Suprapubic skin (tissue), 4 donors: ENCODE measurements at regions not wholly inside any gene's neighbourhood (a gene's known extent, or its start where the extent isn't known, plus 50 kb on each side); places are given as distances from the start of the nearest gene placed in this dataset.
A peak's percentile ranks its signal among the peaks of the same experiment; 100 is the strongest.
"Not testable (repeated sequence)": the region's sequence is repeated elsewhere in the genome, so short reads cannot be mapped to it uniquely, and the experiment has no call there.

Experiments used
- DNase-seq, 2 donors: peaks; one replicate each; pipeline ENCODE4 v3.0.0-alpha.2; 2019; ENCODE audit warnings: low spot score in 2 of 2
- H3K27ac ChIP-seq: fragments of 200-600 bp; sonication (generic); one replicate; pipeline ENCODE4 v1.5.1; 2019
- H3K27me3 ChIP-seq: fragments of 200-600 bp; sonication (generic); one replicate; pipeline ENCODE4 v1.5.1; 2019
- H3K36me3 ChIP-seq: fragments of 200-600 bp; sonication (generic); one replicate; pipeline ENCODE4 v1.5.1; 2019
- H3K4me1 ChIP-seq: fragments of 200-600 bp; sonication (generic); one replicate; pipeline ENCODE4 v1.5.1; 2019
- H3K4me3 ChIP-seq: fragments of 200-600 bp; sonication (generic); one replicate; pipeline ENCODE4 v1.5.1; 2019; ENCODE audit warnings: mild to moderate bottlenecking
- H3K9me3 ChIP-seq: fragments of 200-600 bp; sonication (generic); one replicate; pipeline ENCODE4 v1.5.1; 2019
- CTCF ChIP-seq, 2 donors: fragments of 200-600 bp in 1 of 2; fragments of 450-650 bp in 1 of 2; sonication (generic) in 1 of 2; IDR thresholded peaks; one replicate each; pipeline ENCODE4 v1.5.1; 2016 to 2019; ENCODE audit warnings: antibody characterized with exemption in 2 of 2, mild to moderate bottlenecking in 1 of 2, moderate library complexity in 1 of 2
- EP300 ChIP-seq: sonication (generic); formaldehyde crosslinking; IDR thresholded peaks from one replicate; pipeline ENCODE4 v1.6.1; 2017; ENCODE audit warnings: antibody characterized with exemption
- POLR2A ChIP-seq, 2 donors: fragments of 450-650 bp; IDR thresholded peaks; one replicate each; pipeline ENCODE4 v1.6.1; 2017; ENCODE audit warnings: antibody characterized with exemption in 2 of 2, mild to moderate bottlenecking in 2 of 2, moderate library complexity in 2 of 2
- POLR2AphosphoS5 ChIP-seq, 3 donors: sonication (generic); formaldehyde crosslinking; IDR thresholded peaks; one replicate each; pipeline ENCODE4 v1.6.1; 2017; ENCODE audit warnings: antibody characterized with exemption in 3 of 3
- WGBS: methylation state at CpG from one replicate; pipeline ENCODE4 v1.1.5; 2018; 5-methylcytosine and 5-hydroxymethylcytosine counted together

- TF ChIP-seq POLR2A (IDR thresholded peaks at IDR 0.05): no peak
- no peak for TF ChIP-seq EP300
- no peak for TF ChIP-seq CTCF (IDR thresholded peaks at IDR 0.05)
- no peak for TF ChIP-seq POLR2AphosphoS5 (IDR thresholded peaks at IDR 0.05)
- WGBS: no CpG with 5 or more reads among the region's 1 CpG
- no peak overlapping the region for H3K4me3 ChIP-seq
Measured at GRCh38 chr12:17015501-17015900, 409.5 kb upstream of the LMO3 start.

GRCh38 chr12:17007442-17008040, 401.6 kb upstream of the LMO3 start:
- DNase-seq: peak in 1 of 2 donors; percentile 48
- not testable (repeated sequence) for H3K4me3 ChIP-seq, H3K27me3 ChIP-seq, H3K4me1 ChIP-seq, H3K36me3 ChIP-seq, H3K27ac ChIP-seq, H3K9me3 ChIP-seq
- WGBS: 96% methylated on average over 19 of the region's 43 CpGs

More at GRCh38 chr12:17015501-17015900, 409.5 kb upstream of the LMO3 start:
- DNase-seq: no peak
- Histone ChIP-seq H3K27ac (no peak overlapping the region), H3K27me3 (no peaks in the 10 kb centered on the region), H3K36me3 (no peaks in the 10 kb centered on the region), H3K4me1 (no peaks in the 10 kb centered on the region), H3K9me3 (no peaks in the 10 kb centered on the region)

GRCh38 chr12:16998538-16998937, 392.6 kb upstream of the LMO3 start:
- H3K27me3 ChIP-seq, DNase-seq, H3K36me3 ChIP-seq, H3K27ac ChIP-seq, H3K4me3 ChIP-seq, H3K9me3 ChIP-seq, H3K4me1 ChIP-seq: not testable (repeated sequence)
- WGBS: 98% methylated on average over 8 of the region's 14 CpGs

- 82% methylated on average over 3 of the region's 3 CpGs for WGBS
- Histone ChIP-seq H3K9me3 (peaks cover 3% of the 10 kb centered on the region), H3K27me3 (no peaks in the 10 kb centered on the region), H3K4me3 (no peak overlapping the region), H3K27ac (no peak overlapping the region), H3K4me1 (no peaks in the 10 kb centered on the region), H3K36me3 (no peaks in the 10 kb centered on the region)
- no peak for TF ChIP-seq CTCF (IDR thresholded peaks at IDR 0.05)
- no peak for TF ChIP-seq POLR2AphosphoS5 (IDR thresholded peaks at IDR 0.05)
- no peak for TF ChIP-seq POLR2A (IDR thresholded peaks at IDR 0.05)
- TF ChIP-seq EP300: no peak
- no peak for DNase-seq
Measured at GRCh38 chr12:16984484-16984883, 378.5 kb upstream of the LMO3 start.

GRCh38 chr12:16972923-16973770, 367.2 kb upstream of the LMO3 start:
- DNase-seq: no peak
- Histone ChIP-seq H3K27ac (no peak overlapping the region), H3K27me3 (no peaks in the 10 kb centered on the region), H3K36me3 (no peaks in the 10 kb centered on the region), H3K4me3 (no peak overlapping the region), H3K4me1 (no peaks in the 10 kb centered on the region), H3K9me3 (no peaks in the 10 kb centered on the region)
- 78% methylated on average over 5 of the region's 5 CpGs for WGBS
- TF ChIP-seq POLR2AphosphoS5 (IDR thresholded peaks at IDR 0.05) (no peak), POLR2A (IDR thresholded peaks at IDR 0.05) (no peak), CTCF (IDR thresholded peaks at IDR 0.05) (no peak), EP300 (no peak)

- Histone ChIP-seq H3K36me3 (no peaks in the 10 kb centered on the region), H3K27ac (no peak overlapping the region), H3K9me3 (no peaks in the 10 kb centered on the region), H3K27me3 (no peaks in the 10 kb centered on the region), H3K4me1 (no peaks in the 10 kb centered on the region), H3K4me3 (no peak overlapping the region)
- DNase-seq: no peak
- TF ChIP-seq POLR2AphosphoS5 (IDR thresholded peaks at IDR 0.05) (no peak), POLR2A (IDR thresholded peaks at IDR 0.05) (no peak), EP300 (no peak)
- WGBS: 84% methylated on average over 2 of the region's 2 CpGs
Measured at GRCh38 chr12:16962889-16963288, 356.9 kb upstream of the LMO3 start.
